HepG2 (cell line): ENCODE measurements at regions not wholly inside any gene's neighbourhood (a gene's known extent, or its start where the extent isn't known, plus 50 kb on each side); places are given as distances from the start of the nearest gene placed in this dataset.

Experiments used
- ATAC-seq: fragments of 200-7000 bp; cut with Tn5 transposase; 3 replicates; pipeline ENCODE4 v1.9.1; 2020; ENCODE audit warnings: mild to moderate bottlenecking, moderate library complexity
- BruUV-seq: library from RNA; stranded (reverse); fragments of 400-500 nt; replicated peaks from 2 replicates; lab custom pipeline; 2021; lab: Mats Ljungman, UMichigan
- CTCF ChIA-PET: fragments of 300-600 bp; formaldehyde crosslinking; extraction: SDS; loops from one replicate; lab custom pipeline; 2021; ENCODE audit warnings: low total read pairs, inconsistent platforms, low intra/inter-chr PET ratio; lab: Yijun Ruan, JAX
- POLR2A ChIA-PET: fragments of 350-600 bp; sonication (Branson Sonifier 250); formaldehyde crosslinking; loops from one replicate; lab custom pipeline; 2020; ENCODE audit warnings: antibody characterized with exemption, inconsistent platforms; lab: Yijun Ruan, JAX
- DNase-seq: peaks from one replicate; pipeline ENCODE4 v3.0.0-alpha.2; 2015; ENCODE audit warnings: low spot score
- FAIRE-seq: peaks from 3 replicates; lab custom pipeline; 2011; peaks lifted over from hg19 to GRCh38; lab: Jason Lieb, UNC
- H2AFZ ChIP-seq: one replicate; pipeline ENCODE4 v1.6.1; 2011; ENCODE audit warnings: low read length, inconsistent platforms
- H3K27ac ChIP-seq: fragments of 300-600 bp; 3 replicates; pipeline ENCODE4 v1.8.0; 2011; ENCODE audit warnings: mixed run types, mild to moderate bottlenecking, mixed read lengths, low read length, inconsistent platforms; ENCODE audit not compliant: insufficient read depth; ENCODE audit errors: extremely low read length
- H3K27me3 ChIP-seq, 2 experiments: fragments of 200-600 bp in 1 of 2; 2 replicates in 1 of 2; 3 replicates in 1 of 2; pipeline versions ENCODE4 v1.6.0 to v1.8.0; 2011; ENCODE audit warnings: low read length in 2 of 2, mild to moderate bottlenecking in 2 of 2, moderate library complexity in 2 of 2, inconsistent platforms in 1 of 2; ENCODE audit not compliant: insufficient read depth in 2 of 2, control insufficient read depth in 1 of 2
- H3K36me3 ChIP-seq, 2 experiments: fragments of 200-600 bp in 1 of 2; replicated peaks in 1 of 2; 2 replicates in 1 of 2; 3 replicates in 1 of 2; pipeline versions ENCODE4 v1.5.1 to v1.8.0; 2011; ENCODE audit warnings: low read length in 2 of 2, inconsistent platforms in 1 of 2; ENCODE audit not compliant: insufficient read depth in 2 of 2, control insufficient read depth in 1 of 2
- H3K4me1 ChIP-seq: 2 replicates; pipeline ENCODE4 v1.5.1; 2012; ENCODE audit warnings: low read length, inconsistent platforms; ENCODE audit not compliant: insufficient read depth
- H3K4me2 ChIP-seq: 2 replicates; pipeline ENCODE4 v1.6.0; 2011; ENCODE audit warnings: low read depth, low read length, inconsistent platforms
- H3K4me3 ChIP-seq, 3 experiments: fragments of 200-600 bp in 1 of 3; sonication (generic), shearing (Covaris generic) in 1 of 3; replicated peaks in 1 of 3; 2 replicates each; pipeline ENCODE4 v1.5.1; 2011 to 2016; ENCODE audit warnings: low read length in 3 of 3, inconsistent platforms in 2 of 3, low read depth in 2 of 3, mild to moderate bottlenecking in 2 of 3, control low read depth in 1 of 3, mixed read lengths in 1 of 3; ENCODE audit not compliant: insufficient read depth in 1 of 3
- H3K79me2 ChIP-seq: one replicate; pipeline ENCODE4 v1.6.1; 2011; ENCODE audit warnings: low read length, inconsistent platforms; ENCODE audit not compliant: insufficient read depth
- H3K9ac ChIP-seq: 2 replicates; pipeline ENCODE4 v1.6.0; 2011; ENCODE audit warnings: mild to moderate bottlenecking, low read depth, low read length, inconsistent platforms; ENCODE audit not compliant: insufficient read depth
- H3K9me3 ChIP-seq: 2 replicates; pipeline ENCODE4 v1.5.1; 2012; ENCODE audit warnings: mild to moderate bottlenecking, low read length
- H4K20me1 ChIP-seq: 2 replicates; pipeline ENCODE4 v1.6.0; 2011; ENCODE audit warnings: inconsistent platforms, mild to moderate bottlenecking, low read length, moderate library complexity; ENCODE audit not compliant: insufficient read depth
- ARID2 ChIP-seq: sonication (generic); formaldehyde crosslinking; IDR thresholded peaks from 2 replicates; pipeline ENCODE4 v1.8.1; 2022; ENCODE audit warnings: mild to moderate bottlenecking, missing genetic modification reagents, borderline replicate concordance
- CC2D1A ChIP-seq: sonication (generic); formaldehyde crosslinking; IDR thresholded peaks from 2 replicates; pipeline ENCODE4 v1.8.1; 2023; ENCODE audit warnings: mild to moderate bottlenecking, missing genetic modification reagents
- HMGA1 ChIP-seq: sonication (generic); formaldehyde crosslinking; conservative IDR thresholded peaks from 2 replicates; pipeline ENCODE4 v1.4.0; 2020; ENCODE audit warnings: missing genetic modification reagents
- LCORL ChIP-seq, 2 experiments: fragments of 450-650 bp in 1 of 2; sonication (generic) in 1 of 2; formaldehyde crosslinking in 1 of 2; IDR thresholded peaks; 2 replicates each; pipeline versions ENCODE4 v1.5.0 to v1.6.1; 2017 to 2020; ENCODE audit warnings: antibody characterized with exemption in 1 of 2, missing genetic modification reagents in 1 of 2
- NFE2 ChIP-seq: sonication (generic); formaldehyde crosslinking; IDR thresholded peaks from 2 replicates; pipeline ENCODE4 v1.4.0; 2020; ENCODE audit warnings: missing genetic modification reagents
- NFKBIZ ChIP-seq: IDR thresholded peaks from 2 replicates; pipeline ENCODE4 v1.6.1; 2018; ENCODE audit warnings: missing genetic modification reagents, missing compliant biosample characterization
- NPAS2 ChIP-seq: sonication (generic); formaldehyde crosslinking; IDR thresholded peaks from 2 replicates; pipeline ENCODE4 v1.8.0; 2022; ENCODE audit warnings: mild to moderate bottlenecking, missing genetic modification reagents, borderline replicate concordance
- ZNF766 ChIP-seq: sonication (generic); formaldehyde crosslinking; IDR thresholded peaks from 2 replicates; pipeline ENCODE4 v1.5.0; 2020; ENCODE audit warnings: missing genetic modification reagents, borderline replicate concordance
- WGBS: methylation state at CpG from one replicate; pipeline ENCODE4 v1.1.6; 2017; ENCODE audit warnings: low lambda C conversion rate; 5-methylcytosine and 5-hydroxymethylcytosine counted together
- in situ Hi-C: cut with HindIII; loops from 2 replicates; pipeline ENCODE4 v1.10.0; 2017; ENCODE audit warnings: low pct_unique_long_range_greater_than_20kb; ENCODE audit not compliant: extremely low pct_ligation_motif_present
- intact Hi-C: fragments of 100-400 bp; cut with micrococcal nuclease; formaldehyde crosslinking; loops from one replicate; pipeline ENCODE4 v1.10.0; 2022; ENCODE audit not compliant: unreplicated experiment
- TF ChIP-seq, protein P1 (sequence below): sonication (generic); formaldehyde crosslinking; IDR thresholded peaks from 2 replicates; pipeline ENCODE4 v1.4.0; 2020; ENCODE audit warnings: mild to moderate bottlenecking, low read depth, missing genetic modification reagents
- TF ChIP-seq, protein P2 (sequence below): sonication (generic); formaldehyde crosslinking; IDR thresholded peaks from 2 replicates; pipeline ENCODE4 v1.5.0; 2020; ENCODE audit warnings: missing genetic modification reagents
- TF ChIP-seq, protein P3 (sequence below): sonication (generic); formaldehyde crosslinking; IDR thresholded peaks from 2 replicates; pipeline ENCODE4 v1.4.0; 2020; ENCODE audit warnings: missing genetic modification reagents; ENCODE audit errors: not compliant biosample characterization
- TF ChIP-seq, protein P4 (sequence below): sonication (generic); formaldehyde crosslinking; IDR thresholded peaks from 2 replicates; pipeline ENCODE4 v1.4.0; 2020; ENCODE audit warnings: low read depth, mild to moderate bottlenecking, missing genetic modification reagents
- TF ChIP-seq, protein P5 (sequence below): IDR thresholded peaks from 2 replicates; pipeline ENCODE4 v1.6.1; 2016; ENCODE audit warnings: missing biosample characterization, missing genetic modification reagents, low read depth

DNA sequence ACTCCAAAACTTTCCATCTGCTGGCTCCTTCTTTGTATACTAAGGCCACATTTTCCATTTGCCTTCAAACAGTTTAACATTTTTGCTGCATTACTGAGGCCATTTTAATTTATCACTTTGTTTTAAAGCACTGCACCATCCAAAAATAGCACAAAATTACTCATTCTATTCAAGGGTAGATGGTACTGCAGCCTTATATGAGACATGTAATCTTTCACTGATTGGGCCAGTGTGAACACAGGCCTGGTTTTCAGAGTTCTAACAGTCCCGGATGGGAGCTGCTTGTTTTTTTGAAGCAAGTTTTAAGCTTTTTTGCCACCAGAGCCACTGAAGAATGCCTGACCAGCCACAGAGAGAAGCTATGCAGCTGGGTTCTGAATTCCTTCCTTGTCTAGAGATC is 172.3 kb upstream of the TSC22D2 start (continued):
- TF ChIP-seq, protein P1, sequence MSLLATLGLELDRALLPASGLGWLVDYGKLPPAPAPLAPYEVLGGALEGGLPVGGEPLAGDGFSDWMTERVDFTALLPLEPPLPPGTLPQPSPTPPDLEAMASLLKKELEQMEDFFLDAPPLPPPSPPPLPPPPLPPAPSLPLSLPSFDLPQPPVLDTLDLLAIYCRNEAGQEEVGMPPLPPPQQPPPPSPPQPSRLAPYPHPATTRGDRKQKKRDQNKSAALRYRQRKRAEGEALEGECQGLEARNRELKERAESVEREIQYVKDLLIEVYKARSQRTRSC: no peak
- no peak for TF ChIP-seq ZNF766 (CRISPR knock-in tag)

DNA sequence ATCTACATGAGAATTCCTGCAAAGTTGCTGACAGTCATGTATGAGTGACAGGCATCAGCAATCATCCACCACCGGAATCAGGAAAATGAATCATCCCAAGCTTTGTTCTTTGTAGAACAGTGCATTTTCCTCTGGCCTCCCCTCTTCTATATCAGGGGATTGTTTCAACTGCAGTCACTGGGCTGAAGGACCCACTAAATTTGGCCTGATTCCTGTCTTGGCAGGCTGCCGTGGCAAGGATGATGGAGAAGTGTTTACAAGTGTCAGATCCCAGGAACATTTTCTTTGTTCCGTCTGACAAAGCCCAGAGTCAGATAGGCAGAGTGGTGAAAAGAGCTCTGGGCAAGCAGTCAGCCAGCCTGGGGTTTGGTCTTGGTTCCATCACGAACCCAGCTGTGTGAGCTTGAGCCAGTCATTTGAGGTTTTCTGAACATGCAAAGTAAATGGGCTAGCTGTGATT is 175.1 kb upstream of the TSC22D2 start:
- no peak overlapping the region for H2AFZ ChIP-seq
- H3K9ac ChIP-seq: no peak overlapping the region
- no peaks in the 10 kb centered on the region for H4K20me1 ChIP-seq
- no peak overlapping the region for H3K4me2 ChIP-seq
- H3K9me3 ChIP-seq: no peaks in the 10 kb centered on the region
- POLR2A ChIA-PET: no interaction called here
- H3K36me3 ChIP-seq: no peaks in the 10 kb centered on the region
- no peaks in the 10 kb centered on the region for H3K27me3 ChIP-seq
- H3K79me2 ChIP-seq: no peaks in the 10 kb centered on the region
- no peak overlapping the region for H3K4me3 ChIP-seq
- in situ Hi-C loops (no loop called here), intact Hi-C loops (no loop called here)
- FAIRE-seq (no peak), ATAC-seq (no peak), DNase-seq (no peak)
- 0% methylated on average over 4 of the region's 4 CpGs for WGBS
- no peak overlapping the region for H3K27ac ChIP-seq
- no peaks in the 10 kb centered on the region for H3K4me1 ChIP-seq
- CTCF ChIA-PET: no interaction called here
- no TSS peak for BruUV-seq
- TF ChIP-seq LCORL (IDR thresholded peaks at IDR 0.05) (no peak), LCORL (CRISPR knock-in tag; IDR thresholded peaks at IDR 0.05) (no peak), CC2D1A (CRISPR knock-in tag) (no peak), ARID2 (no peak), NFKBIZ (CRISPR knock-in tag) (no peak), ZNF766 (CRISPR knock-in tag) (no peak), NPAS2 (no peak), NFE2 (CRISPR knock-in tag) (no peak), HMGA1 (CRISPR knock-in tag) (no peak)
- TF ChIP-seq, protein P2, sequence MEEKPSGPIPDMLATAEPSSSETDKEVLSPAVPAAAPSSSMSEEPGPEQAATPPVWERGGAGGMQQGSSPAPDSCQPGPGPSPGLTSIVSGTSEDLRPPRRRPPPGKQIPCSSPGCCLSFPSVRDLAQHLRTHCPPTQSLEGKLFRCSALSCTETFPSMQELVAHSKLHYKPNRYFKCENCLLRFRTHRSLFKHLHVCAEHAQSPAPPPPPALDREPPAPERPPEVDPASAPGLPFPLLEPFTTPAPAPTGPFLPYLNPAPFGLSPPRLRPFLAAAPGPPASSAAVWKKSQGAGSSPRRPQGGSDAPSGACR (CRISPR knock-in tag): no peak
- TF ChIP-seq, protein P3, sequence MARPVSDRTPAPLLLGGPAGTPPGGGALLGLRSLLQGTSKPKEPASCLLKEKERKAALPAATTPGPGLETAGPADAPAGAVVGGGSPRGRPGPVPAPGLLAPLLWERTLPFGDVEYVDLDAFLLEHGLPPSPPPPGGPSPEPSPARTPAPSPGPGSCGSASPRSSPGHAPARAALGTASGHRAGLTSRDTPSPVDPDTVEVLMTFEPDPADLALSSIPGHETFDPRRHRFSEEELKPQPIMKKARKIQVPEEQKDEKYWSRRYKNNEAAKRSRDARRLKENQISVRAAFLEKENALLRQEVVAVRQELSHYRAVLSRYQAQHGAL (CRISPR knock-in tag): no peak
- TF ChIP-seq, protein P4, sequence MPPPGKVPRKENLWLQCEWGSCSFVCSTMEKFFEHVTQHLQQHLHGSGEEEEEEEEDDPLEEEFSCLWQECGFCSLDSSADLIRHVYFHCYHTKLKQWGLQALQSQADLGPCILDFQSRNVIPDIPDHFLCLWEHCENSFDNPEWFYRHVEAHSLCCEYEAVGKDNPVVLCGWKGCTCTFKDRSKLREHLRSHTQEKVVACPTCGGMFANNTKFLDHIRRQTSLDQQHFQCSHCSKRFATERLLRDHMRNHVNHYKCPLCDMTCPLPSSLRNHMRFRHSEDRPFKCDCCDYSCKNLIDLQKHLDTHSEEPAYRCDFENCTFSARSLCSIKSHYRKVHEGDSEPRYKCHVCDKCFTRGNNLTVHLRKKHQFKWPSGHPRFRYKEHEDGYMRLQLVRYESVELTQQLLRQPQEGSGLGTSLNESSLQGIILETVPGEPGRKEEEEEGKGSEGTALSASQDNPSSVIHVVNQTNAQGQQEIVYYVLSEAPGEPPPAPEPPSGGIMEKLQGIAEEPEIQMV (CRISPR knock-in tag): no peak
- TF ChIP-seq, protein P5, sequence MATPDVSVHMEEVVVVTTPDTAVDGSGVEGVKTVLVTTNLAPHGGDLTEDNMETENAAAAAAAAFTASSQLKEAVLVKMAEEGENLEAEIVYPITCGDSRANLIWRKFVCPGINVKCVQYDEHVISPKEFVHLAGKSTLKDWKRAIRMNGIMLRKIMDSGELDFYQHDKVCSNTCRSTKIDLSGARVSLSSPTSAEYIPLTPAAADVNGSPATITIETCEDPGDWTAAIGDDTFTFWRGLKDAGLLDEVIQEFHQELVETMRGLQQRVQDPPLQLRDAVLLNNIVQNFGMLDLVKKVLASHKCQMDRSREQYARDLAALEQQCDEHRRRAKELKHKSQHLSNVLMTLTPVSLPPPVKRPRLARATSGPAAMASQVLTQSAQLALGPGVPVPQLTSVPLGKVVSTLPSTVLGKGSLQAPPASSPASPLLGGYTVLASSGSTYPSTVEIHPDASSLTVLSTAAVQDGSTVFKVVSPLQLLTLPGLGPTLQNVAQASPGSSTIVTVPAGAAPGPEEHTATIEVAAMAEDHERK (CRISPR knock-in tag): no peak
